HEK293 (cell line): ENCODE measurements at regions not wholly inside any gene's neighbourhood (a gene's known extent, or its start where the extent isn't known, plus 50 kb on each side); places are given as distances from the start of the nearest gene placed in this dataset.

ENCODE experiments used
- CTCF ChIA-PET: fragments of 350-600 bp; formaldehyde crosslinking; extraction: SDS; loops from one replicate; lab custom pipeline; 2021; ENCODE audit warnings: antibody characterized with exemption; lab: Yijun Ruan, JAX
- POLR2A ChIA-PET: fragments of 300-600 bp; formaldehyde crosslinking; extraction: SDS; loops from one replicate; lab custom pipeline; 2020; ENCODE audit warnings: antibody characterized with exemption, inconsistent platforms; lab: Yijun Ruan, JAX
- H3K27ac ChIP-seq: fragments of 200-500 bp; sonication (Bioruptor generic); 2 replicates; pipeline ENCODE4 v1.5.1; 2014; ENCODE audit warnings: low read depth, low read length, control low read depth, inconsistent platforms; ENCODE audit errors: extremely low read depth
- H3K36me3 ChIP-seq, 2 experiments: fragments of 200-500 bp in 1 of 2; sonication (Bioruptor generic) in 1 of 2; 1 replicate in 1 of 2; 2 replicates in 1 of 2; pipeline ENCODE4 v1.5.1; 2014 to 2017; ENCODE audit warnings: inconsistent platforms in 2 of 2, low read length in 2 of 2; ENCODE audit not compliant: control insufficient read depth in 2 of 2, insufficient read depth in 1 of 2
- H3K4me1 ChIP-seq: fragments of 200-500 bp; sonication (Bioruptor generic); 2 replicates; pipeline ENCODE4 v1.5.1; 2014; ENCODE audit warnings: mild to moderate bottlenecking, low read length, inconsistent platforms; ENCODE audit not compliant: control insufficient read depth, insufficient read depth
- H3K4me3 ChIP-seq: 2 replicates; pipeline ENCODE4 v1.5.1; 2011; ENCODE audit warnings: low read depth, mild to moderate bottlenecking, control low read depth, low read length, moderate library complexity
- H3K9me3 ChIP-seq: fragments of 200-500 bp; sonication (Bioruptor generic); 2 replicates; pipeline ENCODE4 v1.5.1; 2014; ENCODE audit warnings: low read depth, low read length, inconsistent platforms; ENCODE audit not compliant: control insufficient read depth, insufficient read depth
- MYNN ChIP-seq: fragments of 450-650 bp; formaldehyde crosslinking; IDR thresholded peaks from 2 replicates; pipeline ENCODE4 v1.5.1; 2016; ENCODE audit warnings: missing biosample characterization, missing genetic modification characterization, borderline replicate concordance
- SCRT1 ChIP-seq: fragments of 450-650 bp; formaldehyde crosslinking; IDR thresholded peaks from 2 replicates; pipeline ENCODE4 v1.5.1; 2016; ENCODE audit warnings: missing biosample characterization, missing genetic modification characterization, borderline replicate concordance
- TCF7L2 ChIP-seq: IDR thresholded peaks from 2 replicates; pipeline ENCODE4 v1.6.1; 2011; ENCODE audit warnings: low read depth, mild to moderate bottlenecking, inconsistent platforms, low read length, moderate library complexity, borderline replicate concordance
- ZFHX2 ChIP-seq: fragments of 450-650 bp; formaldehyde crosslinking; conservative IDR thresholded peaks from 2 replicates; pipeline ENCODE4 v1.5.1; 2016; ENCODE audit warnings: missing biosample characterization, missing genetic modification characterization
- ZFP37 ChIP-seq: fragments of 450-650 bp; formaldehyde crosslinking; IDR thresholded peaks from 2 replicates; pipeline ENCODE4 v1.5.1; 2016; ENCODE audit warnings: missing biosample characterization, missing genetic modification characterization
- ZNF155 ChIP-seq: fragments of 450-650 bp; formaldehyde crosslinking; IDR thresholded peaks from 2 replicates; pipeline ENCODE4 v1.5.1; 2016; ENCODE audit warnings: missing biosample characterization, missing genetic modification characterization
- ZNF2 ChIP-seq: fragments of 450-650 bp; formaldehyde crosslinking; IDR thresholded peaks from 2 replicates; pipeline ENCODE4 v1.5.1; 2016; ENCODE audit warnings: missing biosample characterization, missing genetic modification characterization
- ZNF571 ChIP-seq: fragments of 450-650 bp; formaldehyde crosslinking; IDR thresholded peaks from 2 replicates; pipeline ENCODE4 v1.5.0; 2017; ENCODE audit warnings: missing biosample characterization, missing genetic modification characterization
- ZNF654 ChIP-seq: fragments of 450-650 bp; formaldehyde crosslinking; IDR thresholded peaks from 2 replicates; pipeline ENCODE4 v1.5.1; 2016; ENCODE audit warnings: low read depth, missing biosample characterization, missing genetic modification characterization
- ZNF658 ChIP-seq: fragments of 450-650 bp; formaldehyde crosslinking; IDR thresholded peaks from 2 replicates; pipeline ENCODE4; 2016; ENCODE audit warnings: missing biosample characterization, missing genetic modification characterization
- ZNF664 ChIP-seq: fragments of 450-650 bp; formaldehyde crosslinking; IDR thresholded peaks from 2 replicates; pipeline ENCODE4 v1.5.1; 2016; ENCODE audit warnings: missing biosample characterization, missing genetic modification characterization
- ZNF830 ChIP-seq: fragments of 450-650 bp; IDR thresholded peaks from 2 replicates; pipeline ENCODE4 v1.5.0; 2018; ENCODE audit warnings: missing biosample characterization, missing genetic modification characterization, low read depth, mild to moderate bottlenecking, moderate library complexity
- TF ChIP-seq, protein P1 (sequence below): fragments of 450-650 bp; formaldehyde crosslinking; IDR thresholded peaks from 2 replicates; pipeline ENCODE4 v1.5.1; 2016; ENCODE audit warnings: missing biosample characterization, missing genetic modification characterization, borderline replicate concordance
- TF ChIP-seq, protein P2 (sequence below): fragments of 450-650 bp; formaldehyde crosslinking; IDR thresholded peaks from 2 replicates; pipeline ENCODE4 v1.5.1; 2017; ENCODE audit warnings: missing biosample characterization, missing genetic modification characterization
- TF ChIP-seq, protein P3 (sequence below): IDR thresholded peaks from 2 replicates; pipeline ENCODE4 v1.6.1; 2011; ENCODE audit warnings: mild to moderate bottlenecking, low read depth, low read length, borderline replicate concordance

DNA sequence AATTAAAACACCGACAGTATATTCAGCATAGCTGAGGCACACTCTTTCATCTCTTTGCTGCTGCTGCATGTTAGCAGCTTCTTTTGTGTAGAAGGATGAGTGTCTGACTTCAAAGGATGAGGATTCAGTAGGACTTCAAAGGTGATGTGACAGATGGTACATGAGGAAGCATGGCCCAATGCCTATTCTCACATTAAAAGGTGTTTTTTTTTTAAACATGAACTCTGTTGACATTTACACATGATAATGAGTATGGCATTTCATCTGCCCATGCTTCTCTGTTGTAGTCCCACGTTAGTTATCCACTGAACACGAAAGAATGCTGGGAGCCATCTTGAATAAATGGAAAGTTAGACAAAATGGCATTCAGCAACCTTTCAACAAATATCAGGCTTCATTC is 1950.8 kb upstream of the PIK3C3 start:
- H3K27ac ChIP-seq = no peak overlapping the region
- H3K4me3 ChIP-seq = no peak overlapping the region
- TF ChIP-seq, protein P1, sequence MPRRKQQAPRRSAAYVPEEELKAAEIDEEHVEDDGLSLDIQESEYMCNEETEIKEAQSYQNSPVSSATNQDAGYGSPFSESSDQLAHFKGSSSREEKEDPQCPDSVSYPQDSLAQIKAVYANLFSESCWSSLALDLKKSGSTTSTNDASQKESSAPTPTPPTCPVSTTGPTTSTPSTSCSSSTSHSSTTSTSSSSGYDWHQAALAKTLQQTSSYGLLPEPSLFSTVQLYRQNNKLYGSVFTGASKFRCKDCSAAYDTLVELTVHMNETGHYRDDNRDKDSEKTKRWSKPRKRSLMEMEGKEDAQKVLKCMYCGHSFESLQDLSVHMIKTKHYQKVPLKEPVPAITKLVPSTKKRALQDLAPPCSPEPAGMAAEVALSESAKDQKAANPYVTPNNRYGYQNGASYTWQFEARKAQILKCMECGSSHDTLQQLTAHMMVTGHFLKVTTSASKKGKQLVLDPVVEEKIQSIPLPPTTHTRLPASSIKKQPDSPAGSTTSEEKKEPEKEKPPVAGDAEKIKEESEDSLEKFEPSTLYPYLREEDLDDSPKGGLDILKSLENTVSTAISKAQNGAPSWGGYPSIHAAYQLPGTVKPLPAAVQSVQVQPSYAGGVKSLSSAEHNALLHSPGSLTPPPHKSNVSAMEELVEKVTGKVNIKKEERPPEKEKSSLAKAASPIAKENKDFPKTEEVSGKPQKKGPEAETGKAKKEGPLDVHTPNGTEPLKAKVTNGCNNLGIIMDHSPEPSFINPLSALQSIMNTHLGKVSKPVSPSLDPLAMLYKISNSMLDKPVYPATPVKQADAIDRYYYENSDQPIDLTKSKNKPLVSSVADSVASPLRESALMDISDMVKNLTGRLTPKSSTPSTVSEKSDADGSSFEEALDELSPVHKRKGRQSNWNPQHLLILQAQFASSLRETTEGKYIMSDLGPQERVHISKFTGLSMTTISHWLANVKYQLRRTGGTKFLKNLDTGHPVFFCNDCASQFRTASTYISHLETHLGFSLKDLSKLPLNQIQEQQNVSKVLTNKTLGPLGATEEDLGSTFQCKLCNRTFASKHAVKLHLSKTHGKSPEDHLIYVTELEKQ (tag by site-specific recombination) = no peak
- TF ChIP-seq ZNF658 (tag by site-specific recombination) = no peak
- TF ChIP-seq, protein P2, sequence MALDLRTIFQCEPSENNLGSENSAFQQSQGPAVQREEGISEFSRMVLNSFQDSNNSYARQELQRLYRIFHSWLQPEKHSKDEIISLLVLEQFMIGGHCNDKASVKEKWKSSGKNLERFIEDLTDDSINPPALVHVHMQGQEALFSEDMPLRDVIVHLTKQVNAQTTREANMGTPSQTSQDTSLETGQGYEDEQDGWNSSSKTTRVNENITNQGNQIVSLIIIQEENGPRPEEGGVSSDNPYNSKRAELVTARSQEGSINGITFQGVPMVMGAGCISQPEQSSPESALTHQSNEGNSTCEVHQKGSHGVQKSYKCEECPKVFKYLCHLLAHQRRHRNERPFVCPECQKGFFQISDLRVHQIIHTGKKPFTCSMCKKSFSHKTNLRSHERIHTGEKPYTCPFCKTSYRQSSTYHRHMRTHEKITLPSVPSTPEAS (tag by site-specific recombination) = no peak
- TF ChIP-seq ZNF654 (tag by site-specific recombination) = no peak
- ChIA-PET POLR2A (no interaction called here), CTCF (no interaction called here)
- H3K4me1 ChIP-seq = no peaks in the 10 kb centered on the region
- no peaks in the 10 kb centered on the region for H3K36me3 ChIP-seq
- no peaks in the 10 kb centered on the region for H3K9me3 ChIP-seq

DNA sequence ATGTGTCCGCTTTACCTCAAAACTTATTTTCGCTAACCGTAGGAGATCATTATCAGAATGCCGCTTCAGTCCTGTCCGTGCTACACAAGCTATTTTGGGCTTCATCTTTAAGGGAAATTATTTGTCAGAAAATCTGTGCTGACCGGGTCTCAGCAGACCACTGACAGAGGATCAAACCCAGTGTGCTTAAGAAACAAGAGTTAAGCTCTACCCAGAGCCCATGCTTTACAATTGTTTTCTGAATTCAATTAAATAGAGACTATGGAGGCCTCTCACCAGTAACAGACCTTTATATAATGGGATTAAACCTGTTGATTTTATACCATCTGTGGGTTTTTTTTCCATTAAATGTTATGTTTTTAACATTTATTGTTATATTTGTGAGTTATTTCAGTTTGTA is 1956.7 kb upstream of the PIK3C3 start:
- POLR2A ChIA-PET = no interaction called here
- no peaks in the 10 kb centered on the region for H3K36me3 ChIP-seq
- TF ChIP-seq ZNF664 (tag by site-specific recombination) (no peak), TCF7L2 (no peak), ZFP37 (tag by site-specific recombination) (no peak), ZNF155 (tag by site-specific recombination) (no peak), ZNF2 (tag by site-specific recombination) (no peak)
- TF ChIP-seq, all 188 proteins: peak for 0
- H3K4me3 ChIP-seq = no peak overlapping the region
- H3K9me3 ChIP-seq = no peaks in the 10 kb centered on the region
- H3K4me1 ChIP-seq = no peaks in the 10 kb centered on the region
- no peak overlapping the region for H3K27ac ChIP-seq
- CTCF ChIA-PET = interaction anchor here (0.6 kb wide), 1 partner anchor 33 kb away, joined by 3 read pairs; no protein-coding TSS in a partner anchor

DNA sequence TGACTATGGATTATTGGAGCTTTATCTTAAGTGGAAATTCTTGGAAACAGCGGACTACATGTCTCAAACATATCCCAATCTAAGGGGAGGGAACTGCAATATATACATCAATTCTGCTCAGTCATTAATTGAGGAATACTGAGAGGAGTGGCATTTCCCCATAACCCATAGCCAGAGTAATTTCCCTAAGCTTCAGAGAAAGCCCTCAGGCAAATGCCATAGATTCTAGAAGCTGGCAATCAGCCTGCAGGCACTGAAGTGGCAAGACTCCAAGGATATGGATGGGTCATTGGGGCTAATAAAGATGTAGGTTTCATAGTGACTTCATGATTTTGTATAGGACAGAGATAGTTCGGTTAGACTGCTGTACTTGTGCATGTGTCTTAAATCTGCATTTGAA is 1960.5 kb upstream of the PIK3C3 start:
- no peaks in the 10 kb centered on the region for H3K9me3 ChIP-seq
- no peak overlapping the region for H3K27ac ChIP-seq
- ChIA-PET CTCF (interaction anchor here (0.5 kb wide), 1 partner anchor 1469 kb away, joined by 3 read pairs; no protein-coding TSS in a partner anchor), POLR2A (no interaction called here)
- no peaks in the 10 kb centered on the region for H3K4me1 ChIP-seq
- no peaks in the 10 kb centered on the region for H3K36me3 ChIP-seq
- no peak overlapping the region for H3K4me3 ChIP-seq
- TF ChIP-seq SCRT1 = no peak
- no peak for TF ChIP-seq ZNF830
- TF ChIP-seq ZFHX2 (tag by site-specific recombination) = no peak
- TF ChIP-seq, protein P3, sequence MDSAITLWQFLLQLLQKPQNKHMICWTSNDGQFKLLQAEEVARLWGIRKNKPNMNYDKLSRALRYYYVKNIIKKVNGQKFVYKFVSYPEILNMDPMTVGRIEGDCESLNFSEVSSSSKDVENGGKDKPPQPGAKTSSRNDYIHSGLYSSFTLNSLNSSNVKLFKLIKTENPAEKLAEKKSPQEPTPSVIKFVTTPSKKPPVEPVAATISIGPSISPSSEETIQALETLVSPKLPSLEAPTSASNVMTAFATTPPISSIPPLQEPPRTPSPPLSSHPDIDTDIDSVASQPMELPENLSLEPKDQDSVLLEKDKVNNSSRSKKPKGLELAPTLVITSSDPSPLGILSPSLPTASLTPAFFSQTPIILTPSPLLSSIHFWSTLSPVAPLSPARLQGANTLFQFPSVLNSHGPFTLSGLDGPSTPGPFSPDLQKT = no peak
- TF ChIP-seq ZNF571 (tag by site-specific recombination) = no peak
- no peak for TF ChIP-seq MYNN (tag by site-specific recombination)
